ENCODE measurements at regions not wholly inside any gene's neighbourhood (a gene's known extent, or its start where the extent isn't known, plus 50 kb on each side); places are given as distances from the start of the nearest gene placed in this dataset.

- no peak for TF ChIP-seq CTCF (IDR thresholded peaks at IDR 0.05)
- no peak for TF ChIP-seq POLR2A (IDR thresholded peaks at IDR 0.05)
These were observed 133.6 kb downstream of the TLR5 start for GRCh38 chr1:223009406-223009805.

Measured in thyroid gland (tissue), 4 donors.